ENCODE measurements at regions not wholly inside any gene's neighbourhood (a gene's known extent, or its start where the extent isn't known, plus 50 kb on each side); places are given as distances from the start of the nearest gene placed in this dataset.

DNA sequence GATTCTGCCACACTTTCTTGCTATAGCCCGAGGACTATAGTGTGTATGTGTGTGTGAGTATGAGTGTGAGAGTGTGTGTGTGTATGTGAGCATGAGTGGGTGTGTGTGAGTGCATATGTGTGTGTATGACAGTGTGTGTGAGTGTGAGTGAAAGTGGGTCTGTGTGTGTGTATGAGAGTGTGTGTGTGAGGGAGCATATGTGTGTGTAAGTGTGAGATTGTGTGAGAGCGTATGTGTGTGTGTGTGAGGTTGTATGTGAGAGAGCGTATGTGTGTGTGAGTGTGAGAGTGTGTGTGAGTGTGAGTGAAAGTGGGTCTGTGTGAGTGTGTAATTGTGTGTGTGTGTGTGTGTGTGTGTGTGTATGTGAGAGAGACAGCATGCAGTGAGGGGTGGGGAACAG is 89.0 kb upstream of the ACSL3 start:
- TF ChIP-seq, protein P1, sequence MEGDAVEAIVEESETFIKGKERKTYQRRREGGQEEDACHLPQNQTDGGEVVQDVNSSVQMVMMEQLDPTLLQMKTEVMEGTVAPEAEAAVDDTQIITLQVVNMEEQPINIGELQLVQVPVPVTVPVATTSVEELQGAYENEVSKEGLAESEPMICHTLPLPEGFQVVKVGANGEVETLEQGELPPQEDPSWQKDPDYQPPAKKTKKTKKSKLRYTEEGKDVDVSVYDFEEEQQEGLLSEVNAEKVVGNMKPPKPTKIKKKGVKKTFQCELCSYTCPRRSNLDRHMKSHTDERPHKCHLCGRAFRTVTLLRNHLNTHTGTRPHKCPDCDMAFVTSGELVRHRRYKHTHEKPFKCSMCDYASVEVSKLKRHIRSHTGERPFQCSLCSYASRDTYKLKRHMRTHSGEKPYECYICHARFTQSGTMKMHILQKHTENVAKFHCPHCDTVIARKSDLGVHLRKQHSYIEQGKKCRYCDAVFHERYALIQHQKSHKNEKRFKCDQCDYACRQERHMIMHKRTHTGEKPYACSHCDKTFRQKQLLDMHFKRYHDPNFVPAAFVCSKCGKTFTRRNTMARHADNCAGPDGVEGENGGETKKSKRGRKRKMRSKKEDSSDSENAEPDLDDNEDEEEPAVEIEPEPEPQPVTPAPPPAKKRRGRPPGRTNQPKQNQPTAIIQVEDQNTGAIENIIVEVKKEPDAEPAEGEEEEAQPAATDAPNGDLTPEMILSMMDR (IDR thresholded peaks at IDR 0.05 in 2 of 3, conservative IDR thresholded peaks at IDR 0.05 in 1 of 3; ENCODE audit: borderline replicate concordance in 1 of 3, insufficient read depth in 1 of 3, low read depth in 2 of 3, low read length in 2 of 3): no peak
- no peak for TF ChIP-seq POLR2AphosphoS5 (IDR thresholded peaks at IDR 0.05; ENCODE audit: low read depth, low read length)
- no peak for TF ChIP-seq JUND (IDR thresholded peaks at IDR 0.05)
- TF ChIP-seq, protein P2, sequence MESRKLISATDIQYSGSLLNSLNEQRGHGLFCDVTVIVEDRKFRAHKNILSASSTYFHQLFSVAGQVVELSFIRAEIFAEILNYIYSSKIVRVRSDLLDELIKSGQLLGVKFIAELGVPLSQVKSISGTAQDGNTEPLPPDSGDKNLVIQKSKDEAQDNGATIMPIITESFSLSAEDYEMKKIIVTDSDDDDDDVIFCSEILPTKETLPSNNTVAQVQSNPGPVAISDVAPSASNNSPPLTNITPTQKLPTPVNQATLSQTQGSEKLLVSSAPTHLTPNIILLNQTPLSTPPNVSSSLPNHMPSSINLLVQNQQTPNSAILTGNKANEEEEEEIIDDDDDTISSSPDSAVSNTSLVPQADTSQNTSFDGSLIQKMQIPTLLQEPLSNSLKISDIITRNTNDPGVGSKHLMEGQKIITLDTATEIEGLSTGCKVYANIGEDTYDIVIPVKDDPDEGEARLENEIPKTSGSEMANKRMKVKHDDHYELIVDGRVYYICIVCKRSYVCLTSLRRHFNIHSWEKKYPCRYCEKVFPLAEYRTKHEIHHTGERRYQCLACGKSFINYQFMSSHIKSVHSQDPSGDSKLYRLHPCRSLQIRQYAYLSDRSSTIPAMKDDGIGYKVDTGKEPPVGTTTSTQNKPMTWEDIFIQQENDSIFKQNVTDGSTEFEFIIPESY (IDR thresholded peaks at IDR 0.05; ENCODE audit: extremely low read depth, insufficient replicate concordance, low read length): no peak
- TF ChIP-seq RAD21 (IDR thresholded peaks at IDR 0.05; ENCODE audit: low read depth): no peak
- TF ChIP-seq EZH2 (IDR thresholded peaks at IDR 0.05): no peak
- no peak for TF ChIP-seq EZH2phosphoT487 (IDR thresholded peaks at IDR 0.05; ENCODE audit: borderline replicate concordance)
- TF ChIP-seq POLR2A (IDR thresholded peaks at IDR 0.05; ENCODE audit: borderline replicate concordance, extremely low read depth, insufficient read depth, insufficient read length): no peak
- TF ChIP-seq EGR1 (IDR thresholded peaks at IDR 0.05; ENCODE audit: low read depth): no peak
